ENCODE measurements at regions not wholly inside any gene's neighbourhood (a gene's known extent, or its start where the extent isn't known, plus 50 kb on each side); places are given as distances from the start of the nearest gene placed in this dataset.

DNA sequence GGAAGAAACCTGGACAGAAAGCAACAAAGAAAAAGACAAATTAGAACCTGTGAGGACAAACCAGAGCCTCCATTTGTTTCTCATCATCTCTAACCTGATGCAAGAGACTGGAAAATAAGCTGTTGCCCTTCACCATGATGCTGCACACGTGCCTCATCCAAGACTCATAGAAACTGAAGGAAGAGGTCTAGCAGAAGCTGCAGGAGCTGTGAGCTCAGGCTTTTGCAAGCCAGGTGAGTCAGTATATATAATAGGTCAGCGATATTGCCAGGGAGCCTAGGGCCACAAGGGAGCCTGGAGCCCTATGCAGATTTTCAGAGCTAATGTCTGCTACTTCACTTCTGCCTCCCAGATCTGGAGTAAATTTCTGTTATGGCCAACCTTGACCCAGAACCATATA, 163.1 kb downstream of the LNPK start:
- TF ChIP-seq BHLHE40 (IDR thresholded peaks at IDR 0.05; ENCODE audit: borderline replicate concordance), result no peak
- TF ChIP-seq NFRKB (IDR thresholded peaks at IDR 0.05), result no peak
- TF ChIP-seq, protein P1, sequence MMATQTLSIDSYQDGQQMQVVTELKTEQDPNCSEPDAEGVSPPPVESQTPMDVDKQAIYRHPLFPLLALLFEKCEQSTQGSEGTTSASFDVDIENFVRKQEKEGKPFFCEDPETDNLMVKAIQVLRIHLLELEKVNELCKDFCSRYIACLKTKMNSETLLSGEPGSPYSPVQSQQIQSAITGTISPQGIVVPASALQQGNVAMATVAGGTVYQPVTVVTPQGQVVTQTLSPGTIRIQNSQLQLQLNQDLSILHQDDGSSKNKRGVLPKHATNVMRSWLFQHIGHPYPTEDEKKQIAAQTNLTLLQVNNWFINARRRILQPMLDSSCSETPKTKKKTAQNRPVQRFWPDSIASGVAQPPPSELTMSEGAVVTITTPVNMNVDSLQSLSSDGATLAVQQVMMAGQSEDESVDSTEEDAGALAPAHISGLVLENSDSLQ (IDR thresholded peaks at IDR 0.05), result no peak
- no peak for TF ChIP-seq LEF1 (IDR thresholded peaks at IDR 0.05; ENCODE audit: borderline replicate concordance)
- TF ChIP-seq FOXK2 (IDR thresholded peaks at IDR 0.05), result no peak
- TF ChIP-seq FOXM1 (IDR thresholded peaks at IDR 0.05; ENCODE audit: borderline replicate concordance), result no peak
